Endothelial cell of umbilical vein (primary cell): ENCODE measurements at regions not wholly inside any gene's neighbourhood (a gene's known extent, or its start where the extent isn't known, plus 50 kb on each side); places are given as distances from the start of the nearest gene placed in this dataset.
"Not testable (repeated sequence)": the region's sequence is repeated elsewhere in the genome, so short reads cannot be mapped to it uniquely, and the experiment has no call there.

ENCODE experiments used
- BruUV-seq: library from RNA; stranded (reverse); fragments of 400-500 nt; replicated peaks from 2 replicates; lab custom pipeline; 2021; lab: Mats Ljungman, UMichigan
- CTCF ChIA-PET: fragments of 300-600, 350-600 bp; sonication (Branson Sonifier 250); formaldehyde crosslinking; loops from one replicate; lab custom pipeline; 2021; ENCODE audit warnings: antibody characterized with exemption, inconsistent platforms; lab: Charles Lee
- POLR2A ChIA-PET: fragments of 300-600, 350-600 bp; sonication (Branson Sonifier 250); formaldehyde crosslinking; loops from one replicate; lab custom pipeline; 2021; ENCODE audit warnings: antibody characterized with exemption, inconsistent platforms; lab: Charles Lee
- DNase-seq: peaks from one replicate; pipeline ENCODE4 v3.0.0-alpha.2; 2011; ENCODE audit warnings: low read depth, low spot score
- FAIRE-seq: peaks from 2 replicates; lab custom pipeline; 2011; peaks lifted over from hg19 to GRCh38; lab: Jason Lieb, UNC
- H2AFZ ChIP-seq: 2 replicates; pipeline ENCODE4 v1.6.0; 2012; ENCODE audit warnings: low read depth, low read length, control low read depth, inconsistent platforms
- H3K27ac ChIP-seq: 2 replicates; pipeline ENCODE4 v1.5.1; 2011; ENCODE audit warnings: low read depth, mild to moderate bottlenecking, control low read depth, low read length, moderate library complexity; ENCODE audit not compliant: insufficient read depth
- H3K27me3 ChIP-seq, 2 experiments: 2 replicates each; pipeline versions ENCODE4 v1.6.0 to v1.6.1; 2011; ENCODE audit warnings: low read length in 2 of 2, mixed read lengths in 1 of 2; ENCODE audit not compliant: control insufficient read depth in 2 of 2, insufficient read depth in 2 of 2
- H3K36me3 ChIP-seq, 2 experiments: 2 replicates in 1 of 2; 3 replicates in 1 of 2; pipeline ENCODE4 v1.5.1; 2011; ENCODE audit warnings: low read length in 2 of 2, mild to moderate bottlenecking in 1 of 2, moderate library complexity in 1 of 2; ENCODE audit not compliant: control insufficient read depth in 2 of 2, insufficient read depth in 2 of 2; ENCODE audit errors: extremely low read depth in 1 of 2
- H3K4me1 ChIP-seq: 3 replicates; pipeline ENCODE4 v1.5.1; 2011; ENCODE audit warnings: mild to moderate bottlenecking, low read length; ENCODE audit not compliant: control insufficient read depth, insufficient read depth; ENCODE audit errors: extremely low read depth
- H3K4me2 ChIP-seq: 2 replicates; pipeline ENCODE4 v1.6.1; 2011; ENCODE audit warnings: low read length, control low read depth, mixed read lengths; ENCODE audit not compliant: insufficient read depth
- H3K4me3 ChIP-seq, 3 experiments: fragments of 200-600 bp in 1 of 3; sonication (generic), shearing (Covaris generic) in 1 of 3; replicated peaks in 1 of 3; 2 replicates each; pipeline ENCODE4 v1.5.1; 2011 to 2016; ENCODE audit warnings: control low read depth in 3 of 3, low read length in 3 of 3, mild to moderate bottlenecking in 2 of 3, inconsistent platforms in 1 of 3, low read depth in 1 of 3, moderate library complexity in 1 of 3; ENCODE audit not compliant: insufficient read depth in 1 of 3
- H3K79me2 ChIP-seq: 2 replicates; pipeline ENCODE4 v1.6.0; 2012; ENCODE audit warnings: low read length, inconsistent platforms; ENCODE audit not compliant: control insufficient read depth, insufficient read depth
- H3K9ac ChIP-seq: replicated peaks from 2 replicates; pipeline ENCODE3; 2011; ENCODE audit warnings: low read length, control low read depth; ENCODE audit not compliant: insufficient read depth; ENCODE audit errors: extremely low read depth
- H3K9me1 ChIP-seq: replicated peaks from 3 replicates; pipeline ENCODE4 v1.6.0; 2011; ENCODE audit warnings: mild to moderate bottlenecking, low read length; ENCODE audit not compliant: control insufficient read depth, insufficient read depth; ENCODE audit errors: extremely low read depth
- H3K9me3 ChIP-seq: replicated peaks from 2 replicates; pipeline ENCODE4 v1.5.1; 2012; ENCODE audit warnings: low read length, inconsistent platforms; ENCODE audit not compliant: control insufficient read depth, insufficient read depth
- H4K20me1 ChIP-seq: replicated peaks from 2 replicates; pipeline ENCODE3; 2011; ENCODE audit warnings: mild to moderate bottlenecking, low read length; ENCODE audit not compliant: control insufficient read depth, insufficient read depth; ENCODE audit errors: extremely low read depth
- FOS ChIP-seq: IDR thresholded peaks from 2 replicates; pipeline ENCODE4 v1.6.1; 2011; ENCODE audit warnings: mild to moderate bottlenecking, low read length, moderate library complexity, borderline replicate concordance; ENCODE audit not compliant: insufficient read depth
- JUN ChIP-seq: IDR thresholded peaks from 2 replicates; pipeline ENCODE4 v1.6.1; 2011; ENCODE audit warnings: borderline replicate concordance, low read depth; ENCODE audit not compliant: insufficient read length, insufficient read depth
- POLR2A ChIP-seq: IDR thresholded peaks from 2 replicates; pipeline ENCODE4 v1.6.1; 2012; ENCODE audit warnings: low read depth, mild to moderate bottlenecking, control low read depth, low read length
- POLR2AphosphoS5 ChIP-seq: IDR thresholded peaks from 2 replicates; pipeline ENCODE4 v1.6.1; 2012; ENCODE audit warnings: low read depth, mild to moderate bottlenecking, control low read depth, low read length, moderate library complexity; ENCODE audit not compliant: insufficient read depth
- dilution Hi-C: fragments of 300-500 bp; cut with MboI; formaldehyde crosslinking; loops from one replicate; pipeline ENCODE4 v1.15.0; 2019; ENCODE audit warnings: low sequenced_read_pairs; ENCODE audit not compliant: extremely low pct_ligation_motif_present
- intact Hi-C: fragments of 100-400 bp; cut with micrococcal nuclease; formaldehyde crosslinking; loops from one replicate; pipeline ENCODE4 v1.10.0; 2022

GRCh38 chr20:52423536-52424140, 232.1 kb upstream of the ZFP64 start:
- H3K27ac ChIP-seq, DNase-seq, H3K36me3 ChIP-seq, H3K4me3 ChIP-seq, H3K27me3 ChIP-seq, H3K9me3 ChIP-seq, H4K20me1 ChIP-seq, H3K9ac ChIP-seq, H3K79me2 ChIP-seq, H2AFZ ChIP-seq, H3K4me1 ChIP-seq, BruUV-seq, FAIRE-seq, H3K4me2 ChIP-seq, CTCF ChIA-PET, dilution Hi-C loops, H3K9me1 ChIP-seq: not testable (repeated sequence)
- POLR2A ChIA-PET, result interaction anchor here (0.6 kb wide), 1 partner anchor 1516 kb away, joined by 7 read pairs; no protein-coding TSS in a partner anchor
- intact Hi-C loops, result loop anchor here (2.0 kb wide), 1 partner anchor 69 kb away; no protein-coding TSS in a partner anchor

- DNase-seq, result no peak
- no peaks in the 10 kb centered on the region for H3K27me3 ChIP-seq
- no peaks in the 10 kb centered on the region for H3K36me3 ChIP-seq
- intact Hi-C loops (no loop called here), dilution Hi-C loops (no loop called here)
- H3K9ac ChIP-seq, result no peak overlapping the region
- no TSS peak for BruUV-seq
- no peak overlapping the region for H3K4me3 ChIP-seq
- no peak overlapping the region for H3K4me2 ChIP-seq
- no peaks in the 10 kb centered on the region for H3K9me1 ChIP-seq
- CTCF ChIA-PET, result no interaction called here
- no peaks in the 10 kb centered on the region for H4K20me1 ChIP-seq
- POLR2A ChIA-PET, result interaction anchor here (0.6 kb wide), 1 partner anchor 1517 kb away, joined by 7 read pairs; no protein-coding TSS in a partner anchor
- FAIRE-seq, result no peak
- no peaks in the 10 kb centered on the region for H3K79me2 ChIP-seq
- H3K4me1 ChIP-seq, result no peaks in the 10 kb centered on the region
- TF ChIP-seq POLR2AphosphoS5 (no peak), JUN (no peak), POLR2A (no peak), FOS (no peak)
- no peak overlapping the region for H2AFZ ChIP-seq
- no peak overlapping the region for H3K27ac ChIP-seq
- H3K9me3 ChIP-seq, result no peaks in the 10 kb centered on the region
These were observed 231.2 kb upstream of the ZFP64 start for GRCh38 chr20:52422574-52423336.
